NCI-H774 (cell line): ENCODE measurements at regions not wholly inside any gene's neighbourhood (a gene's known extent, or its start where the extent isn't known, plus 50 kb on each side); places are given as distances from the start of the nearest gene placed in this dataset.
A peak's percentile ranks its signal among the peaks of the same experiment; 100 is the strongest.
"Not testable (repeated sequence)": the region's sequence is repeated elsewhere in the genome, so short reads cannot be mapped to it uniquely, and the experiment has no call there.

ENCODE experiments used
- DNase-seq: peaks from one replicate; lab custom pipeline; 2025; lab: John Stamatoyannopoulos, UW

DNA sequence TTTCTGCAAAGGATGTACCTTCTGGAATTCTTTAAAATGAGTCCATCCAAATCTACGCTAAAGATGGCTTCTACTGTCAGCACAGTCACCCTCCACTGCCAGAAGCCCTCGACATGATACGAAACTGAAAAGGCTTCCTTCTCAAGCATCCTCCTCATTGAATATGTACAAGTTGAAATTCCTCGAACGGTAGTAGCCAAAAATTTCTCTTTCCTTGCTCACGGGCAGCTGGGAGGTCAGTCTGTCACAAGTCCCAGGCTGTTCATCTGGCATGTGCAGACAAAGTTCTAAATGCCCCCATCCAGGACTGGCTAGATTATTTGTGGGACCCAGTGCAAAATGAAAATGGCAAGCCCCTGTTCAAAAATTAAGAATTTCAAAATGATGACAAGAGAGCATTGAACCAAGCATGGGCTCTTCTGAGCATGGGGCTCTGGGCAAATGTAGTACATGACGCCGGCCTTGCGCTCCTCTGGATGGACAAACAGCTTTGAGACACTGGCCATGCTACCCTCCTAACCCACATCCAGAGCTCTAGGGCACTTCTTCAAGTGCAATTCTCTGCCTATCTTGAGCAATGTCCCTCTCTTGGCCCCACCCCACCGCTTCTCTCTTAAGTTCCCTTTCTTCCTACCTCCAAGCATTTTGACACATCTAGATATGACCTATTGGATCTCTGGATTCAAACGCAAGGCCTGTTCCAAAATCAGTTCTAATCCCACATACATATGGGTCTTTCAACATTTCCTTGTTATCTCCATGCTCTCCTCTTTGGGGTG, 78.9 kb upstream of the FLT1 start:
- DNase-seq: no peak

DNA sequence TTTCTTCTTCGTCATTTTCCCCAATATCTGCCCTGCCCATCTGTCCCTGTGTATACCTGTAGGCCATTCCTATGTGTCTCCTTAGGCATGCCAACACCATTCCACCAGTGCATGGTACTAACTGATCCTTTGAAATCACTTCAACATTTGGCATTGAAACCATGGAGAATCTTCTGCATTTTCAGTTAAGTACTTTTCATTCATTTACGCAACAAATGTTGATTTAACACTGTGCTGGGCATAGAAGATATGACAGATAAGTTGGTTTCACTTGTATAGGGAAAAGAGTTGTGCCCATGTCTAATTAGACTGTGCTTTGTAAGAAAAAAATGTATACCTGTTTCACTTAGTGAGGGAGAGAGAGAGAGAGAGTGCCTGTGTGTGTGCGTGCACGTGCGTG, 77.9 kb upstream of the FLT1 start:
- DNase-seq: no peak

GRCh38 chr13:28570356-28570755, 75.4 kb upstream of the FLT1 start:
- not testable (repeated sequence) for DNase-seq

DNA sequence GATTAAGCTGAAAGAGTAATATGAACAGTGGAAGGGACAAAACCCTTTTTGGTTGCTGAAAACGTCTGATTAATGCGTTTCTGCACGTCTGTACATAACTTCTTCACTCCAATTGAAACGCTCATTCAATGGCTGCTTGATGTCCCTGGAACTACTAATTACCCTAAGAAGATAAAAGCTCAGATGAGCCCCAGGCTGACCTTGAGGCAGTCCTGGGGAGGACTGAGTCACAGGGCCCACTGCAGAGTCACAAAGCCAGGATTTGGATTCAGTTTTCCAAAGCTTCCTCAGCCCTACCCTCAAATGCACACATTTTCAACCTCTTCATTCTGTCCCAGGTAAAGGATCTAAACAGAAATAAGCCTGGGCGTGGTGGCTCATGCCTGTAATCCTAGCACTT, 75.0 kb upstream of the FLT1 start:
- DNase-seq: no peak

GRCh38 chr13:28568286-28568685, 73.4 kb upstream of the FLT1 start:
- peak; percentile 1 for DNase-seq

GRCh38 chr13:28566891-28567290, 72.0 kb upstream of the FLT1 start:
- no peak for DNase-seq

DNA sequence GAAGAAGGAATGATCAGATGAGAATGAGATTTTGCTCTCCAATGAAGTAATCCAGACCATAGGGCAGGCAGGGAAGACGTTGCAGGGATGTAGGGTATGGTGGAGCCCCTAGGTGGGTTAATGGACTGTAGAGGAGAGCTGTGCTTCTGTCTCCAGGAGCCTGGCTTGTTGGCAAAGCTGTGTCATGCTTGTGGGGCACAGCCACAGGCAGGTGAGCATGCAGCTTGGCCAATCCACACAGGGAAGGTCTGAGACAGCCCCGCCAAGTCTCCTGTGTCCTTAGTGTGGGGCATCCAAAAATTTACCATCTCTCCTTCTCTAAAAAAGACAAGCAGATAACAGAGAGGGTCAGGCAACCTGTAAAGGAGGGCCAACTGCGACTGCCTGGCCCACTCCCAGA, 71.4 kb upstream of the FLT1 start:
- DNase-seq: no peak

GRCh38 chr13:28564030-28564429, 69.1 kb upstream of the FLT1 start:
- no peak for DNase-seq

DNA sequence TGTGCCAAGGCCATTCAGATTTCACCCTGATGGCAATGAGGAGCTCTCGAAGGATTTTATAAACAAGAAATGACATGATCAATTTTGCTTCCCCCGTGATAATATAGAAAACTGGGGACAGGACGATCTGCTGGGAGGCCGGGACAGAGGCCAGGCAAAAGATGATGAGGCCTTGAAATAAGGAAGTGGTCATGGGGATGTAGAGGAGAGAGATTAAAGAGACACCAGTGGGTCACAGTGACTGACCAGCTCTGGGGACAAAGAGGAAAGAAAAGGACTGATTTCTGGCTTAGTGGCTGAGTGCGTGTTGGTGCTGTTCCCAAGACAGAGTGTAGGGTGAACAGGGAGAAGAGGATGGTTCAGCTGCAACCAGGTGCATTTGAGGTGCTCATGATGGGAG, 68.7 kb upstream of the FLT1 start:
- no peak for DNase-seq

- DNase-seq: no peak
Measured at GRCh38 chr13:28560612-28561011, 65.7 kb upstream of the FLT1 start.

DNA sequence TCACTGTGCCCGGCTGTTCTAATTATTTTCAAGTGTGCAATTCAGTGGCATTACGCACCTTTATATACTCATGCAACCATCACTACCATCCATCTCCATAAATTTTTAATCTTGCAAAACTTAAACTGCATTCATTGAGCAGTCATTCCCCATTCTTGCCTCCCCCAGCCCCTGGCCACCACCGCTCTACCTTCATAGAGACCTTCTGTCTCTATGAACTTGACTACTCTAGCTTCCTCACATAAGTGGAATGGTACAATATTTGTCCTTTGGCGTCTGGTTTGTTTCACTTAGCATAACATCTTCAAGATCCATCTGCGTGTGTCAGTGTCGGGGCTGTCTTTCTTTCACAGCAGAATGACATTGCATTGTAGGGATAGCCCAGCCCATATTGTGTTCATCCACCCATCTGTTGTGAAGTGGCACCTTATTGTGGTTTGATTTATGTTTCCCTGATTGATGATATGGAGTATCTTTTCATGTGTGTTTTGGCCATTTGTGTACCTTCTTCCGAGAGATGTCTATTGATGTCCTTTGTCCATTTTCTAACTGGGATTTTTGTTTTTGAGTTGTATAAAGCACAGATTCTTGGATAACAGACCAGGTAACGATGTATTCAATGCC, 64.8 kb upstream of the FLT1 start:
- no peak for DNase-seq

GRCh38 chr13:28558567-28558966, 63.6 kb upstream of the FLT1 start:
- DNase-seq: no peak

- DNase-seq: no peak
Measured at GRCh38 chr13:28557725-28558520, 63.0 kb upstream of the FLT1 start.

GRCh38 chr13:28555096-28555495, 60.2 kb upstream of the FLT1 start:
- DNase-seq: no peak

DNA sequence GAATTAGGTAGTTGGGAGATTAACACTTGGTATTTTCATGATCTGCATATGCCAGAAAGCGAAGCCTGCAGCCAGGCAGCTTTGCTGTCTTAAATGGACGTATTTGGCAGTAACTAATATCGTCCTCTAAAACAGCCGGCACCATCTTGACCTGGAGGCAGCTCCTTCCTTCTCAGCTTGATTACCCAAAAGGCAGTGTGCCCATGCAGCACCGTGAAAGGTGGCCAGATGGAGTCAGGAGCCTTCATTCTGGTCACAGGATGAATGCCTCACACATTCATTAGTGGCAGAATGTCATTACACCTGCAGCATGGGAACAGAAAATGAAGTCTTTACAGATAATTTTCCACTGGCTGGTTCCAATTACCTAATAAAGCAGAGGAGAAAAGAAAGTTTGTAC, 59.0 kb upstream of the FLT1 start:
- no peak for DNase-seq

DNA sequence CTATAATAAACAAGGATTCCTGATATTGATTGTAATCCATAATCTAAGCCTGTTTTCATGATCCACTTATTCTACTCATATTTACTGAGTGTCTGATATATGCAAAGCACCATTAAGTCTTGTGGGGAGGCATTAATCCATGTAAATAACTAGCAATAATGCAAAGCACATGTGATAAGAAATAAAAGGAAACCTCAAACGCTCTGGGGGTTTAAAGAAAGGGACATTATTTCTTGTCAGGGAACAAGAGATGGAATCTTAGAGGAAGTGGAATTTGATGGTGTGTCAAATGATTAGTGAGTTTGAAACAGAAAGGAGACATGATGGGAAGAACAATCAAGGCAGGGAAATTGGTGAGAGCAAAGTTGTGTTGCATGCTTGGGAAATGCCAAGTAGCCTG, 57.4 kb upstream of the FLT1 start:
- no peak for DNase-seq

DNA sequence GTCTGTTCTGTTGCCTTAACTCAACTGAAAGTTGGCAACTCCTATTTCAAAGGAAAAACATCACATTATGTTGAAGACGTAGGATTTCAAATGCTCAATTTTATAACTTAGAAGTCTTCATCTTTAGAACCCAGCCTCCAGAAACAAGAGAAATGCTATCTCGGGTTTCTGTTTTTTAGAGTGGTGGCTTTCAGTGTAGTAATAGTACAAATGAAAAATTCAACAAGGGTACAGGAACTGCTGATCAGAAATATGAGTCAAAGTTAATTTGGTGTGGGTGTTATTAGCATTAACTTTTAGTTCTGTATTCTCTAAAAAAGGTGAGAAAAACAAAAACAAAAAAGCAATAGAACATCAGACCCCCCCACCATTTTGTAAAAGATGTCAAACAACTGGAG, 56.6 kb upstream of the FLT1 start:
- no peak for DNase-seq

DNA sequence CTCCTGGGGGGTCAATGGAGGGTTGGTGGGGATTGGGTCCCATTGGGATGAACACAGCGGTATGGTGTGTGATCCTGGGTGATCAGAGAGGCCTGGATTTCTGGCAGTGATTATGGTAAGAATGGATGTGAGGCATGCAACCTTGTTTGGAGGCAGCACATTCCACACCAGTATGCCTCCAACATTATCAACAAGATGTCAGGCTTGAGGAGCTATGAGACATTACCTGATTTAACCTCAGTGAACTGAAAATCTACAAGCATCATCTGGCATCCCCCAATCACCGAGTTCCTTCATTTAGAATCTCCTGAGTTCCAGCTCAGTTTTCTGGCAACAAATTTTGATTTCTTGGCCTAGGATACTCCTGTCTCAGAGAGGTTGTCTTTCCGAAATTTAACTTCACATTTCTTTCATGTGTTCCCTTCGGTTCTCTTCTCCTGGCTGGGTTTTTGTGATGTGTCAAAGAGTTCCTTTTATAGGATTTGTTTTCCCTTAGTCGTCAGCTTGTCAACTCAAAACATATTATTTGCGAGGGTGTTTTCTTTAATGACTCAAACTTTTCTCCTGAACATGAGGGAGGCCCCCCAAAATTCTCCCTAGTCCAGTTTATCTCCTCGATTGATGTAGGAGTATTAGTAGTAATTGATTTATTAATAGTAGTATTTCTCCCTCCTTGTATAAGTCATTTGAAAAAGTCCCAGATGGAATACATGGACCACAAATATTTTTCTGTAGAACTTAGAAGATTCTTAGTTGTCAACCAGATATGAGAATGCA, 56.0 kb upstream of the FLT1 start:
- no peak for DNase-seq

DNA sequence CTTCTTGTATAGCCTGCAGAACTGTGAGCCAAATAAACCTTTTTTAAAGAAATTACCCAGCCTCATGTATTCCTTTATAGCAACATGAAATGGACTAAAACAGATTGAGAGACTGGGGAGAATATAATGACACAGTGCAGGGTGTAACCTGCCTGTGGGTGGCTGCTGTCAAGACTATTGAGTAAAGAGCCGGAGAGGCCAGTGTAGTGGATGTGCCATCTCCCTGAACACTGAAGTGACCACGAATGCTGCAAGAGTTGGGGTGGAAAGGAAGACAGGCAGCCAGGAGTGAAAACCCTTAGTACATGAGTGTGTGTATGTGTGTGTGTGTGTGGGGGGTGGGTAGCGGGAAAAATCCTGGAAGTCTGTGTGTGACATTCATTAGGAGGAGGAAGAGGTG, 55.2 kb upstream of the FLT1 start:
- no peak for DNase-seq

- DNase-seq: no peak
Measured at GRCh38 chr13:28548872-28549271, 53.9 kb upstream of the FLT1 start.

GRCh38 chr13:28548468-28548867, 53.5 kb upstream of the FLT1 start:
- no peak for DNase-seq

DNA sequence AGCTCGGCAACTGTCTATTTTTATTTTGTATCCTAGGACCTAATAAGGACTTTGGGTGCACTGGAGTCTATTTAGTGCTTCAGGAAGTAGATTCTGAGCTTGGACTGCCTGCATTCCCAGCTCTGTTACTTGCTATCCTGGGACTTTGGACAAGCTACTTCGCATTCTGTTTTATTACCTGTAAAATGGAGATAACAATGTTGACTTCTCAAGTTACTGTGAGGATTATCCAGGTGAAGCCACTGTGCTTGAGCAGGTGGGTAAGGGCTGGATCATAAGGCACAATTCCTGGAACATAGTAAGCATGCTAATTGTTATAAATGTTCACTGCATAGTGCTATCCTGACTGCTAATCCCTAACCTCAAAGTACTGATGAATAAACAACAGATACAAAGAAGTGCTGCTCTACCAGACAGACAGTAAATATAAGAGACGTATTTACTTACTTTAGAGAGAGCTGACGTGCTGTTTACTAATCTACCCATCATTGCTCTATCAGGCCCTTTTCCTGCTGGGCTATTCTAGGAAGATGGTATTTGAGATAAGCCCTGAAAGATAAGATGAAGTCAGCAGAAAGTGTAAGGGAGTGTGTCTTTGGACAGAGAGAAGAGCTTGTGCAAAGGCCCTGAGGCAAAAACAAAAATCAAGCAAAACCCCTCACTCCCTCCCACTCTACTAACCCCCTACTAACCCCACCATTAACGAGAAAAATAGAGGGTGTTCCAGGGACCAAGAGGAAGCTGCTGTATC, 50.8 kb upstream of the FLT1 start:
- peak; percentile 51 for DNase-seq
